ENCODE measurements at regions not wholly inside any gene's neighbourhood (a gene's known extent, or its start where the extent isn't known, plus 50 kb on each side); places are given as distances from the start of the nearest gene placed in this dataset.

DNA sequence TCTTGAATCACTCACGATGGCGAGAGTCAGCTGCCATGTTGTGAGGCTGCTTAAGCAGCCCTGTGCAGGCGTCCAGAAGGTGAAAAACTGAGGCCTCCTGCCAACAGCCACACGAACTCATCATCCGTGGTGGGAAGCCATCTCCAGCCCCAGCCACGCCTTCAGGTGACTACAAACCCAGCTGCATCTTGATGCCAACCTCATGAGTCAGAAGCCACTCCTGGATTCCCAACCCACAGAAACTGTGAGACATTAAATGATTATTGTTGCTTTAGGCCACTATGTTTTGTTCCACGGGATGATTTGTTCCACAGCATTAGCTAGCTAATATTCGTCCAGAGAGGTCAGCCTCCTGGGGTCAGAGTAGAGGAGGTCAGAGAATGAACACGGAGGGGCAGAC is 80.5 kb downstream of the SNX5 start:
- TF ChIP-seq, protein P1, sequence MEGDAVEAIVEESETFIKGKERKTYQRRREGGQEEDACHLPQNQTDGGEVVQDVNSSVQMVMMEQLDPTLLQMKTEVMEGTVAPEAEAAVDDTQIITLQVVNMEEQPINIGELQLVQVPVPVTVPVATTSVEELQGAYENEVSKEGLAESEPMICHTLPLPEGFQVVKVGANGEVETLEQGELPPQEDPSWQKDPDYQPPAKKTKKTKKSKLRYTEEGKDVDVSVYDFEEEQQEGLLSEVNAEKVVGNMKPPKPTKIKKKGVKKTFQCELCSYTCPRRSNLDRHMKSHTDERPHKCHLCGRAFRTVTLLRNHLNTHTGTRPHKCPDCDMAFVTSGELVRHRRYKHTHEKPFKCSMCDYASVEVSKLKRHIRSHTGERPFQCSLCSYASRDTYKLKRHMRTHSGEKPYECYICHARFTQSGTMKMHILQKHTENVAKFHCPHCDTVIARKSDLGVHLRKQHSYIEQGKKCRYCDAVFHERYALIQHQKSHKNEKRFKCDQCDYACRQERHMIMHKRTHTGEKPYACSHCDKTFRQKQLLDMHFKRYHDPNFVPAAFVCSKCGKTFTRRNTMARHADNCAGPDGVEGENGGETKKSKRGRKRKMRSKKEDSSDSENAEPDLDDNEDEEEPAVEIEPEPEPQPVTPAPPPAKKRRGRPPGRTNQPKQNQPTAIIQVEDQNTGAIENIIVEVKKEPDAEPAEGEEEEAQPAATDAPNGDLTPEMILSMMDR (IDR thresholded peaks at IDR 0.05; ENCODE audit: low read depth, low read length) = no peak
- TF ChIP-seq EZH2phosphoT487 (IDR thresholded peaks at IDR 0.05; ENCODE audit: low read depth) = no peak
